HEK293 (cell line): ENCODE measurements at regions not wholly inside any gene's neighbourhood (a gene's known extent, or its start where the extent isn't known, plus 50 kb on each side); places are given as distances from the start of the nearest gene placed in this dataset.

Source experiments
- CTCF ChIA-PET: fragments of 350-600 bp; formaldehyde crosslinking; extraction: SDS; loops from one replicate; lab custom pipeline; 2021; ENCODE audit warnings: antibody characterized with exemption; lab: Yijun Ruan, JAX
- POLR2A ChIA-PET: fragments of 300-600 bp; formaldehyde crosslinking; extraction: SDS; loops from one replicate; lab custom pipeline; 2020; ENCODE audit warnings: antibody characterized with exemption, inconsistent platforms; lab: Yijun Ruan, JAX
- H3K27ac ChIP-seq: fragments of 200-500 bp; sonication (Bioruptor generic); 2 replicates; pipeline ENCODE4 v1.5.1; 2014; ENCODE audit warnings: low read depth, low read length, control low read depth, inconsistent platforms; ENCODE audit errors: extremely low read depth
- H3K36me3 ChIP-seq, 2 experiments: fragments of 200-500 bp in 1 of 2; sonication (Bioruptor generic) in 1 of 2; 1 replicate in 1 of 2; 2 replicates in 1 of 2; pipeline ENCODE4 v1.5.1; 2014 to 2017; ENCODE audit warnings: inconsistent platforms in 2 of 2, low read length in 2 of 2; ENCODE audit not compliant: control insufficient read depth in 2 of 2, insufficient read depth in 1 of 2
- H3K4me1 ChIP-seq: fragments of 200-500 bp; sonication (Bioruptor generic); 2 replicates; pipeline ENCODE4 v1.5.1; 2014; ENCODE audit warnings: mild to moderate bottlenecking, low read length, inconsistent platforms; ENCODE audit not compliant: control insufficient read depth, insufficient read depth
- H3K4me3 ChIP-seq: 2 replicates; pipeline ENCODE4 v1.5.1; 2011; ENCODE audit warnings: low read depth, mild to moderate bottlenecking, control low read depth, low read length, moderate library complexity
- H3K9me3 ChIP-seq: fragments of 200-500 bp; sonication (Bioruptor generic); 2 replicates; pipeline ENCODE4 v1.5.1; 2014; ENCODE audit warnings: low read depth, low read length, inconsistent platforms; ENCODE audit not compliant: control insufficient read depth, insufficient read depth
- AEBP2 ChIP-seq: fragments of 450-650 bp; formaldehyde crosslinking; IDR thresholded peaks from 2 replicates; pipeline ENCODE4 v1.5.1; 2016; ENCODE audit warnings: missing biosample characterization, missing genetic modification characterization, borderline replicate concordance
- BCL11B ChIP-seq: fragments of 450-650 bp; formaldehyde crosslinking; IDR thresholded peaks from 2 replicates; pipeline ENCODE4 v1.5.1; 2016; ENCODE audit warnings: low read depth, missing biosample characterization, missing genetic modification characterization
- HOXA7 ChIP-seq: sonication (generic); formaldehyde crosslinking; IDR thresholded peaks from 2 replicates; pipeline ENCODE4 v1.8.1; 2022; ENCODE audit warnings: missing genetic modification reagents, borderline replicate concordance
- OSR2 ChIP-seq: fragments of 450-650 bp; formaldehyde crosslinking; IDR thresholded peaks from 2 replicates; pipeline ENCODE4 v1.5.1; 2016; ENCODE audit warnings: missing biosample characterization, missing genetic modification characterization
- ZBTB20 ChIP-seq: fragments of 450-650 bp; formaldehyde crosslinking; IDR thresholded peaks from 2 replicates; pipeline ENCODE4 v1.5.1; 2016; ENCODE audit warnings: missing biosample characterization, missing genetic modification characterization
- ZBTB7A ChIP-seq: fragments of 450-650 bp; formaldehyde crosslinking; IDR thresholded peaks from 2 replicates; pipeline ENCODE4 v1.5.1; 2016; ENCODE audit warnings: low read depth, missing biosample characterization, missing genetic modification characterization
- ZNF138 ChIP-seq: fragments of 450-650 bp; formaldehyde crosslinking; IDR thresholded peaks from 2 replicates; pipeline ENCODE4 v1.5.1; 2016; ENCODE audit warnings: missing biosample characterization, missing genetic modification characterization, borderline replicate concordance
- ZNF157 ChIP-seq: fragments of 450-650 bp; formaldehyde crosslinking; IDR thresholded peaks from 2 replicates; pipeline ENCODE4 v1.5.1; 2016; ENCODE audit warnings: missing biosample characterization, missing genetic modification characterization
- ZNF211 ChIP-seq: fragments of 450-650 bp; formaldehyde crosslinking; IDR thresholded peaks from 2 replicates; pipeline ENCODE4 v1.5.1; 2016; ENCODE audit warnings: low read depth, missing biosample characterization, missing genetic modification characterization
- ZNF26 ChIP-seq: fragments of 450-650 bp; formaldehyde crosslinking; IDR thresholded peaks from 2 replicates; pipeline ENCODE4 v1.5.1; 2016; ENCODE audit warnings: missing biosample characterization, missing genetic modification characterization
- ZNF280C ChIP-seq: fragments of 450-650 bp; formaldehyde crosslinking; IDR thresholded peaks from 2 replicates; pipeline ENCODE4 v1.5.1; 2016; ENCODE audit warnings: missing biosample characterization, missing genetic modification characterization
- ZNF391 ChIP-seq: fragments of 450-650 bp; formaldehyde crosslinking; IDR thresholded peaks from 2 replicates; pipeline ENCODE4 v1.5.1; 2016; ENCODE audit warnings: low read depth, missing biosample characterization, missing genetic modification characterization, borderline replicate concordance
- ZNF518A ChIP-seq: fragments of 450-650 bp; formaldehyde crosslinking; conservative IDR thresholded peaks from 2 replicates; pipeline ENCODE4 v1.5.1; 2016; ENCODE audit warnings: low read depth, missing biosample characterization, missing genetic modification characterization
- ZNF530 ChIP-seq: fragments of 450-650 bp; formaldehyde crosslinking; IDR thresholded peaks from 2 replicates; pipeline ENCODE4 v1.5.1; 2016; ENCODE audit warnings: low read depth, missing biosample characterization, missing genetic modification characterization
- ZNF623 ChIP-seq: fragments of 450-650 bp; formaldehyde crosslinking; IDR thresholded peaks from 2 replicates; pipeline ENCODE4 v1.5.1; 2016; ENCODE audit warnings: missing biosample characterization, missing genetic modification characterization
- ZNF654 ChIP-seq: fragments of 450-650 bp; formaldehyde crosslinking; IDR thresholded peaks from 2 replicates; pipeline ENCODE4 v1.5.1; 2016; ENCODE audit warnings: low read depth, missing biosample characterization, missing genetic modification characterization
- ZNF664 ChIP-seq: fragments of 450-650 bp; formaldehyde crosslinking; IDR thresholded peaks from 2 replicates; pipeline ENCODE4 v1.5.1; 2016; ENCODE audit warnings: missing biosample characterization, missing genetic modification characterization
- ZNF670 ChIP-seq: fragments of 450-650 bp; formaldehyde crosslinking; IDR thresholded peaks from 2 replicates; pipeline ENCODE4 v1.5.1; 2016; ENCODE audit warnings: missing biosample characterization, missing genetic modification characterization, low read depth
- ZNF776 ChIP-seq: fragments of 450-650 bp; formaldehyde crosslinking; IDR thresholded peaks from 2 replicates; pipeline ENCODE4 v1.5.0; 2017; ENCODE audit warnings: missing biosample characterization, missing genetic modification characterization, borderline replicate concordance
- ZNF791 ChIP-seq: fragments of 450-650 bp; formaldehyde crosslinking; IDR thresholded peaks from 2 replicates; pipeline ENCODE4 v1.5.1; 2016; ENCODE audit warnings: missing biosample characterization, missing genetic modification characterization
- TF ChIP-seq, protein P1 (sequence below): fragments of 450-650 bp; formaldehyde crosslinking; IDR thresholded peaks from 2 replicates; pipeline ENCODE4 v1.5.1; 2017; ENCODE audit warnings: missing biosample characterization, mild to moderate bottlenecking, missing genetic modification characterization, moderate library complexity
- TF ChIP-seq, protein P2 (sequence below): fragments of 450-650 bp; formaldehyde crosslinking; IDR thresholded peaks from 2 replicates; pipeline ENCODE4 v1.5.1; 2016; ENCODE audit warnings: missing biosample characterization, missing genetic modification characterization, low read depth

- Histone ChIP-seq H3K4me1 (no peaks in the 10 kb centered on the region), H3K27ac (no peak overlapping the region), H3K36me3 (no peaks in the 10 kb centered on the region), H3K4me3 (no peak overlapping the region), H3K9me3 (no peaks in the 10 kb centered on the region)
- TF ChIP-seq AEBP2 (no peak), BCL11B (tag by site-specific recombination) (no peak), ZNF654 (tag by site-specific recombination) (no peak), ZNF157 (no peak), ZNF623 (tag by site-specific recombination) (no peak), ZNF776 (tag by site-specific recombination) (no peak), ZNF670 (no peak), ZNF26 (no peak), ZNF211 (tag by site-specific recombination) (no peak), OSR2 (tag by site-specific recombination) (no peak), ZNF530 (tag by site-specific recombination) (no peak), ZNF280C (tag by site-specific recombination) (no peak), ZNF138 (no peak), ZNF518A (tag by site-specific recombination) (no peak), HOXA7 (CRISPR knock-in tag) (no peak), ZNF664 (tag by site-specific recombination) (no peak)
- ChIA-PET CTCF (no interaction called here), POLR2A (interaction anchor here (0.6 kb wide), 1 partner anchor 200 kb away, joined by 5 read pairs; no protein-coding TSS in a partner anchor)
Measured at GRCh38 chr16:50954469-50954868, 196.6 kb downstream of the SALL1 start.

GRCh38 chr16:50953290-50953689 is 197.8 kb downstream of the SALL1 start:
- TF ChIP-seq, protein P1, sequence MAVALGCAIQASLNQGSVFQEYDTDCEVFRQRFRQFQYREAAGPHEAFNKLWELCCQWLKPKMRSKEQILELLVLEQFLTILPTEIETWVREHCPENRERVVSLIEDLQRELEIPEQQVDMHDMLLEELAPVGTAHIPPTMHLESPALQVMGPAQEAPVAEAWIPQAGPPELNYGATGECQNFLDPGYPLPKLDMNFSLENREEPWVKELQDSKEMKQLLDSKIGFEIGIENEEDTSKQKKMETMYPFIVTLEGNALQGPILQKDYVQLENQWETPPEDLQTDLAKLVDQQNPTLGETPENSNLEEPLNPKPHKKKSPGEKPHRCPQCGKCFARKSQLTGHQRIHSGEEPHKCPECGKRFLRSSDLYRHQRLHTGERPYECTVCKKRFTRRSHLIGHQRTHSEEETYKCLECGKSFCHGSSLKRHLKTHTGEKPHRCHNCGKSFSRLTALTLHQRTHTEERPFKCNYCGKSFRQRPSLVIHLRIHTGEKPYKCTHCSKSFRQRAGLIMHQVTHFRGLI (tag by site-specific recombination), result no peak
- no peak for TF ChIP-seq ZNF391 (tag by site-specific recombination)
- TF ChIP-seq, protein P2, sequence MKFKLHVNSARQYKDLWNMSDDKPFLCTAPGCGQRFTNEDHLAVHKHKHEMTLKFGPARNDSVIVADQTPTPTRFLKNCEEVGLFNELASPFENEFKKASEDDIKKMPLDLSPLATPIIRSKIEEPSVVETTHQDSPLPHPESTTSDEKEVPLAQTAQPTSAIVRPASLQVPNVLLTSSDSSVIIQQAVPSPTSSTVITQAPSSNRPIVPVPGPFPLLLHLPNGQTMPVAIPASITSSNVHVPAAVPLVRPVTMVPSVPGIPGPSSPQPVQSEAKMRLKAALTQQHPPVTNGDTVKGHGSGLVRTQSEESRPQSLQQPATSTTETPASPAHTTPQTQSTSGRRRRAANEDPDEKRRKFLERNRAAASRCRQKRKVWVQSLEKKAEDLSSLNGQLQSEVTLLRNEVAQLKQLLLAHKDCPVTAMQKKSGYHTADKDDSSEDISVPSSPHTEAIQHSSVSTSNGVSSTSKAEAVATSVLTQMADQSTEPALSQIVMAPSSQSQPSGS (tag by site-specific recombination), result peak; percentile 63
- no peak for TF ChIP-seq ZBTB7A (tag by site-specific recombination)
- no peak for TF ChIP-seq ZNF791 (tag by site-specific recombination)
- no peak for TF ChIP-seq ZBTB20 (tag by site-specific recombination)
- TF ChIP-seq, all 188 proteins: peak for 1
- Histone ChIP-seq H3K27ac (no peak overlapping the region), H3K36me3 (no peaks in the 10 kb centered on the region), H3K9me3 (no peaks in the 10 kb centered on the region), H3K4me1 (no peaks in the 10 kb centered on the region), H3K4me3 (no peak overlapping the region)
- ChIA-PET POLR2A (no interaction called here), CTCF (no interaction called here)
